HG03139 (cell line): ENCODE measurements at regions not wholly inside any gene's neighbourhood (a gene's known extent, or its start where the extent isn't known, plus 50 kb on each side); places are given as distances from the start of the nearest gene placed in this dataset.

Experiments used
- ATAC-seq: cut with Tn5 transposase; IDR thresholded peaks from one replicate; pipeline ENCODE4 v1.9.1; 2021; ENCODE audit not compliant: unreplicated experiment

DNA sequence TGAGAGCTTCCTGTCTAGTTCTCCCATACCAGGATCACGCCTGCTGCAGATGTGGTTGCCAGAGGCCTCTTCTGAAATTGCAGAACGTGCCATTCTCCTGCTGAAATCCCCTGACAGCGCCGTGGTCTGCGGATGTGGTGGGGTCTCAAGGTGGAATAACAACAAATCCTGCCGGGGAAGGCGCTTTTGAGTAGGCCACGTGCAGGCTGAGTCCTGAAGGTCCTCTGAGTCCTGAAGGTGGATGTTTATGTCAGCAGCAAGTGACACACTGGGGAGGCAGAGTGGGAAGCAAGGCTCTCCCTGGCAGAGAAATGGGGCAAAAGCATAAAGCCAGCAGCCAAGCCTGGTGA lies 241.4 kb downstream of the MYCN start:
- ATAC-seq, result no peak

DNA sequence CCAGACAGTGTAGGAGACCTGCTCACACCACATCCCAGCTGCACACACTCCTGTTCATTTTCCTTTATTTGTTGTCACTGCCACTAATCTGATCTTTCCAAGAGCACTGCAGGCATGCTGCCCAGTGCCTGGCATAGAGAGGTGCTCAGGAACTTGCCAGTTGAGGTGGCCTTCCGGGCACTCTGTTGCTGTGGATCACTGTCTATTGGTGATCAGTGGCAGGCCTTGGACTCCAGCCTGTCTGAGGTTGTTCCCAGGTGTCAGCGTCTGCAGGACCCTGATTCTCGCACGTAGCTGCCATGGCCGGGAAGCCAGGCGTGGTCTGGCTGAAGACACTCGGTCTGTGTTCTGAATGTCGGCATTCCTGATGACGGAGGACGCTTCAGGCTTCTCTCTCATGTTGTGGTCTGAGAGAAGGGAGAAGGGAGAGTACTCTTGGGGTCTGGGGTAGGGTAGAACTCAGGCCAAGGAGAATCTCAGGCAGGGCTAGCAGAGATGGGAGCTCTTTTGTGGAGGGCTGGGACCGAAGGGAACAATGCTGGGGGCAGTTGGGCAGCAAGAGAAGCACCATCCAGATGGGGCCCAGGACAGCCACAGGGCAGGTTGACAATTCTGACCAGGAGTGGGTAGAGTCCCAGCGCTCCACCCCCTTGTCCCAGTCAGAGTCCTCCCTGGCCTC lies 240.9 kb downstream of the MYCN start:
- ATAC-seq, result no peak

DNA sequence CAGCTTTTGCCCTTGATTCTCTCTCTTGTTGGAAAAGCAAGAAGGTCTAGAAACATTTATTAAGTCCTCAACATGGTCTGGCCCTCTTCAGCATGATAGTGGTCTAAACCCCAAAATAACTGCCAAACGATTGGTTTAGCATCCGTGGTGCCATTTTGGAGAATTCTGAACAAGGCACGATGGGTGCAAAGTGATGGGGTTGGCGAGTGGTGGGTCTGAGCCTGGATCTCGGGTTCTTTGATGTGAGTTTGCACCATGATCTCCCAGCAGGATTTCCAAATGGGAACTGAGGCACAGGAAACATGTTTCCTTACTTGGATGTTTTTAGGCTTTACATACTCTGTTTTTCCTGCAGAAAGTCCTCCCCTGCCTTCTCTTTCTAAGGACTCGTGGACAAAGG lies 240.3 kb downstream of the MYCN start:
- no peak for ATAC-seq

DNA sequence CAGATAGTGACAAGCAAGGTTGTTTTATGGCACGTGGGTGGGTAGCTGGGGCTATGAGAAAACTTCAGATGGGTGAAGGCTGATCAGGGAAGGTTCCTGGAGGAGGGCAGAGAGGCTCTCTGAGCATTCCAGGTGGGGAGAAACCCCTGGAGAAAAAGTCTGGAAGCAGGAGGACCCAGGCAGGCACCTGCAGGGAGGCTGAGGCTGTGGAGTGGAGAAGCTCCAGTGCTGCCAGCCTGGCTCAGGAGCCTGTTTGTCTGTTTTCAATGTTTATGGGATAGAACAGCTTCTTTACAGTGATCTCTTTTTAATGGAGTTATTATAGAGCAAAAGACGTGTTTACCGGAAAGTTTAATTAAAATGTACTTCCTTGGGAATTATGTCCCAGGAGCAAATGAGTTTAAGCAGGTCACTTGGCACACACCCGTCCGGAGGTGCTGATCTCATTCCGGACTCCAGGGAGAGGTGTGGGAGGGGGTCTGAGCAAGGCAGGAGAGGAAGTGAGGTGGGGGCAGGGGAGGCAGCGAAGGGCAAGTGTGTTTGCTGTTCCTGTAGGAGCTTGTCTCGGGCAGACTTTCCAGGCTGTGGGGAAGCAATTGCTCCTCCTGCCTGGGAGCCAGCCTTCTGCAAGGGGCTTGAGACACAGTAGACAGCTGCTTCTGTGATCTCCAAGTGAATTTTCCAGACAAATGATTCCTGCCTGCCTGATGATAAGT lies 239.5 kb downstream of the MYCN start:
- no peak for ATAC-seq

DNA sequence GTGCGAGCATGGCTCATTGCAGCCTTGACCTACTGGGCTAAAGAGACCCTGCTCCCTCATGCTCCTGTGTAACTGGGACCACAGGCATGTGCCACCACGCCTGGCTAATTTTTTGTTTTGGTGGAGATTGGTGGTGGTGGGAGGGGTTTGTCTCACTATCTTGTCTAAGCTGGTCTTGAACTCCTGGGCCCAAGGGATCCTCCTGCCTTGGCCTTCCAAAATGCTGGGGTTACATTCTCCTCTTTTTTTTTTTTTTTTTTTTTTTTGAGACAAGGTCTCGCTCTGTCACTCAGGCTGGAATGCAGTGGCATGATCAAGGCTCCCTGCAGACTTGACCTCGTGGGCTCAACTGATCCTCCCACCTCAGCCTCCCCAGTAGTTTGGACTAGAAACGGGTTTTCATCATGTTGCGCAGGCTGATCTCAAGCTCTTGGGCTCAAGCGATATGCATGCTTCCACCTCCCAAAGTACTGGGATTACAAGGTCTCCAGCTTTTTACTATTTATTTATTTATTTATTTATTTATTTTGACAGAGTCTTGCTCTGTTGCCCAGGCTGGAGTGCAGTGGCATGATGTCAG lies 238.3 kb downstream of the MYCN start:
- no peak for ATAC-seq

DNA sequence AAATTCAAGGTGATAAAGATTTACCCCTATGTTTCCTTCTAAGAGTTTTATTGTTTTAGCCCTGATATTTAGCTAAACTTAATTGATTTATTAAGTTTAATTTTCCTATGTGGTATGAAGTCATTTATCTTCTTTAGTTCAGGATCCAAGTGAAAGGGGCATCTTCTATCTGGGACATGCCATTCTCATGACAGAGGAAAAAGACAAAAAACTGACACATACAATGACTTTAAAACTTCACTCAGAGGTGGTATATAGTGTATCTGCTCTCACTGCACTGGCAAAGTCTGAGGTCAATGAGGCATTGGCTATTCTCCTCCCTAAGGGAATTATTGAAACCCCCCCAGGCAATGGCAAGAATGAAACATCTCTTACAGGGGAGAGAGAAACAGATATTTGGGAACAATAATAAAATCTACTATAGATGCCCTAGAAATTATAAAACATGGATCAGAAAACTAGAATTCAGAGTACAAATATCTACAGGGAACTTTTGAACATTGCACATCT lies 237.4 kb downstream of the MYCN start:
- no peak for ATAC-seq

DNA sequence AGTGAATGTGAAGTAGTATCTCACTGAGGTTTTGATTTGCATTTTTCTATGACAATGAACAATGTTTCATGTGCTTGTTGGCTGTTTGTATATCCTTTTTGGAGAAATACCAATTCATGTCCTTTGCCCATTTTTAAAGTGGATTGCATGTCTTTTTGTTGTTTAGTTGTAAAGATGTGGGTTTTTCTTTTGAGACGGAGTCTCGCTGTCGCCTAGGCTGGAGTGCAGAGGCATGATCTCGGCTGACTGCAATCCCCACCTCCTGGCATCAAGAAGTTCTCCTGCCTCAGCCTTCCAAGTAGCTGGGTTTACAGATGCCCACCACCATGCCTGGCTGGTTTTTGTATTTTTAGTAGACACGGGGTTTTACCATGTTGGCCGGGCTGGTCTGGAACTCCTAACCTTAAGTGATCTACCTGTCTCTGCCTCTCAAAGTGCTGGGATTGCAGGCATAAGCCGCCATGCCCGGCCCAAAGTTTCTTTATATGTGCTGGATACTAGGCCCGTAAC lies 236.7 kb downstream of the MYCN start:
- no peak for ATAC-seq

DNA sequence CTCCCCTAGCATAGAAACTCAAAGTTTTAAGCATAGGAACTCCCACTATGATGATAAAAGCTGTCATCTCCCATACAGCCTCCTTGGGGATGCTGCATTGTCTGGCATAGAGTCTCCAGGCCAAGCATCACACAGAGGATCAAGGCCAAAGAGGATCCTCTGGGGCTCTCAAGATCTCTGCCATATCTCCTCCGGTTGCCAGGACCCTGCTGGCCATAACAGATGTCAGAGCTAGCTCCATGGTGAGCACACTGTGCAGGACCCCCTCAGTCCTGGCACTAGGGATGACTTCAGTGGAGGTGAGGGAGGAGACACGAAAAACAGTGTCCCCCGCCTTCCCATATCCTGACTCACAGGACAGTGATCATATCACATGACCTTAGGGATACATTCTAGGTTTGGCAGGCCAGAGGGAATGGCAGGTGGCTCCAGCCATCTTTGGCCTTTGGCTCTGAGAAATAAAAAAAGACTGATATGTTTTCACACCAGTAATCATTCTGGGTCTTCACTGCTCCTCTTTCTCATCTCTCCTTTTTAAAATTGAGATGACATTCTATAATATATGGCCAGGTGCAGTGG lies 235.0 kb downstream of the MYCN start:
- ATAC-seq, result no peak

DNA sequence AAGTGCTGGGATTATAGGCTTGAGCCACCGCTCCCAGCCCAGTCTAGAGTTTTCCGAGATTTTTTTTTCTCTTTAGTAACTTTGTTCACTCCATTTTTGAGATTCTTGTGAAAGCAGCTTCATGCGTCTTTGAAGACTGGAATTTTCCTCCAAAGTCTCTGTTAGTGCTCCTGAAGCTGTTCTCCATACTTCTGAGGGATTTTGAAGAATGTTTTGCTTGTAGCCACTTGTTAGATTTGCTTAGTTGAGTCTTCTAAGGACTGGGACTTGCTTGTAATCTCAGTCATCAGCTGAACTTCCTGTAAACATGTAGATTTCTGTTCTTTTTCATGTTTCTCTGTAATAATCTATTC lies 234.3 kb downstream of the MYCN start:
- ATAC-seq, result no peak

DNA sequence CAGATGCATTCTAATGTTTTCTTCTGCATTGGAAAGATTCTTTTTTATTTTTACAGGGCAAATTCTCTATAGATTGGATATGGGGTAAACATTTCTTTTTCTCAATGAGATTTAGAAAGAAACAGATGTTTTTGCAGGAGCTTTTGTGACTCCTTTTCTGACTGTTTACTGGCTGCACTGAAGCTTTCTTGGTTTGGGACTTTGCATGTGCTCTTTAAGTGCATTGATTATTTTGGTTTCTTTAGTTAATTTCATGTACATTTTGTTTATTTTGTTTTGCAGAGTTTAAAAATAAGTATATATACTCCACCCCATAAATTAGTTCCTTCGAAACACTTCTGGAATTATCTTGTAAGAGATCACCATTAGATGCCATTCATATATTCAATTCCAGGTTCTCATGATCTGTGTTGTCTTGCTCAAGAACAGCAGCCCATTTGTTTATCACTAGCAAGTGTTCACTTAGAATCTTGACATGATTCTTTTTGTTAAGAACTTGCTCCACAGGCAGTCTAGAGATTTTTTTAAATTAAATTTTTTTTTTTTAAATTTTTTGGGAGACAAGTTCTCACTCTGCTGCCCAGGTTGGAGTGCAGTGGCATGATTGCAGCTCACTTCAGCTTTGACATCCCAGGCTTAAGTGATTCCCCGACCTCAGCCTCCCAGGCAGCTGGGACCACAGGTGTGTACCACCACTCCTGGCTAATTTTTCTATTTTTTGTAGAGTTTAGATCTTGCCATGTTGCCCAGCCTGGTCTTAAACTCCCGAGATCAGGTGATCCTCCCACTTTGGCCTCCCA lies 233.7 kb downstream of the MYCN start:
- no peak for ATAC-seq

DNA sequence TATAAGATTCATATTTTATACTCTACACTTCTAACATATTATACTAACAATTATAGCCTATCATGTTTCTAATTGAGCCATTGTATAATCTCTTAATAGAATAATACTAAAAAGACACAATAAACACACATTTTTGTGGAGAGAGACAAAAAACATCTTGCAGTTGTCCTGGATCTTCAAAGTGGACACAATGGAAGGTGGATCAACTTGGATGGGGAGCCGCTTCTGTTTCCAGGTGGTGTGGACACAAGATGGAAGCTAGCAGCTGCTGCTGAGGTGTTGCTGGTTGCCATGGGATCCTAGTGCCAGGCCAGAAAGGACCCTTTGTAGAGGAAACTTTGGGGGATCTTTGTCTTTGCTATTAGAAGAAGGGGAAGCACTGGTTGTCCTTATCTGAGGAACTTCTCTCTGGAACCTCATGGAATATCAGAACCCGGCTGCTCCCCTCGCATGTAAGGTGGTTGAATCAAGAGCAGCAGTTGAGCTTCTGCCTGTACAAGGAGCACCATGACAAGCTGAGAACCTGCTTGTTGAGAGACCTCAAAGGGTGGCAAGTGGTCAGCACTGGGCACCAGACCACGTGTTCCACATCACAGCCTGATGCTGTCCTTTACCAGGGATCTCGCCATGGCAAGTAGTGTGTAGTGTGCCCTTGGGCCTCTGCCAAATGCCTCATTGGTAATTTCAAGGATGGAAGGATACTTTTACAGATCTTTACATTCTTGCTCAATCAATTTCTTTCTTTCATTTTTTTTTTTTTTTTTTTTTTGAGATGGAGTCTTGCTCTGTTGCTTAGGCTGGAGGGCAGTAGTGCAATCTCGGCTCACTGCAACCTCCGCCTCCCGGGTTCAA lies 232.2 kb downstream of the MYCN start:
- ATAC-seq, result no peak

DNA sequence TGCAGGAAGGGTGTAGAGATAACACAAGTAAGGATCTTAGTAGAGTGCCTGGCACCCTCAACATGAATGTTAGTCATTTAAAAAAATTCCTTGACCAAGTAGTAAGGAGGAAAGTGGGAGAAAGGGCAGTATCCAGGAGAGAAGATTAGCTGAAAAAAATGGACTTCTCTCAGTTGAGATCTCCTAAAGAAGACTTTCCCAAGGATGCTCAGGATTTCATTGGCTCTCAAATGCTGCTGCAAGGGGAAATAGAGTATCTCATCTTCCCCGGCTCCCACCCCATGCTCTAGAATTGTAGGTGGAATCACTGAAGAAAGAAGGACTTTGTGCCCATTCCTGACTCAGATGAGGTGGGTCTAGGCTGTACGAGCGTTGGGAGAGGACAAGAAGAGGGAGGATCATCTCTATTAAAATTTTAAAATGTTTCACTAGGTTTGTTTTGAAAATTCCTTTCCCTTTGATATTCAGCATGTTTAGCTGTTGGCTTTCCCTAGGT lies 231.1 kb downstream of the MYCN start:
- no peak for ATAC-seq

DNA sequence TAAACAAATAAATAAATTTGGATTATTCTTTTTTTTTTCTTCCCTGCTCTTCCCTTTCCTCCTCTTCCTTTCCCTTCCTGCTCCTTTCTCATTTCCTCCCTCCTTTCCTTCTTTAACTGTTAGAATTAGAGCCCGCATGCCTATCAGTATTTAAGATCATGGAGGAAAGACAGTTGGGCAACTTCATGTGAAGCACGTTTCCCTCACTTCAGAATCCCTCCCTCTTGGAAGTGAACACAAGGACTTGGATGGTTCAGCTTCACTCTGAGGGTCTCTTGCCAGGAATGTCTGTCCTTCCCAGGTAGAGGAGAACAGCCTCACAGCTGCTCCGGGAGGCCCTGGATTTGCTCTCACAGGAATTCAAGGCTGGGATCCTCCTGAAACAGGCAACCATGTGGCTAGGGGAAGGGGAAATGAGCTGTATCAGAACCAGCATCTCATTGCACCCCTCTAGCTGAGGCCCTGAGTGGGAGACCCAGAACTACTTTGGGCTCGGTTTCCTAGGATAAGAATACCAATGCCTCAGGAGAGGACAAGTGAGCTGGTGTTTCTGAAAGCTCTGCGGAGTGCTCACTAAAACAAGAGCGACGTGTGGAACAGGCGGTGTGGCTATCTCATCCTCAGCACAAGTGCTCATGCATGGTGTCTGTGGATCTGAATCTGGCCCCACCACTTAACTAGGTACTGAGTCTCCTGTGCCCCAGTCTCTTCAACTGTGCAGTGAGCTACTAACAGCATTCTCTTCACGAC lies 230.5 kb downstream of the MYCN start:
- ATAC-seq, result no peak

DNA sequence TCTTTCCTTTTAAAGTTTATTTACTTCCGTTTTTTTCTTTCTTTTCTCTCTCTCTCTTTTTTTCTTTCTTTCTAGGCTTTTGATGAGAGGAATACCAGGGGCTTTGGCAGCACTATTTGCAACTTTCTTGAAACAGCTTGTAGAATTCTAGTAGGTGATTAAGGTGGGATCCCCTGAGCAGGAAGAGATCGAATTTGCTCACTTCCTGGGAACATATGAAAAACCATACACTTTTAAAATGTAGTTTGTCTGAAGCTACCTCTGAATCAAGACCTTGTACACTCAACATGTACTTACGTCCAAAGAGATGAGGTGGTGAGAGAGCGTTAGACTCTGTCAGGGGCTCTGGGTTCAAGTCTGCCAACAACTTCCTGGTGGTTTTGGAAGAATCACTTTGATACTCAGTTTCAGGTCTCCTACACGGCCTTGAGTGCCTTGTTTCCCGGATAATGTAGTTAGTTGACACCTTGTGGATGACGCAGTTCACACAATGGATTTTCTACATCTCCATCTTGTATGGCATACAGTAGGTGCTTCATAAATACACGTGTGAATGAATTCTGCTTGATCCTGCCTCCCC lies 229.1 kb downstream of the MYCN start:
- ATAC-seq, result no peak

DNA sequence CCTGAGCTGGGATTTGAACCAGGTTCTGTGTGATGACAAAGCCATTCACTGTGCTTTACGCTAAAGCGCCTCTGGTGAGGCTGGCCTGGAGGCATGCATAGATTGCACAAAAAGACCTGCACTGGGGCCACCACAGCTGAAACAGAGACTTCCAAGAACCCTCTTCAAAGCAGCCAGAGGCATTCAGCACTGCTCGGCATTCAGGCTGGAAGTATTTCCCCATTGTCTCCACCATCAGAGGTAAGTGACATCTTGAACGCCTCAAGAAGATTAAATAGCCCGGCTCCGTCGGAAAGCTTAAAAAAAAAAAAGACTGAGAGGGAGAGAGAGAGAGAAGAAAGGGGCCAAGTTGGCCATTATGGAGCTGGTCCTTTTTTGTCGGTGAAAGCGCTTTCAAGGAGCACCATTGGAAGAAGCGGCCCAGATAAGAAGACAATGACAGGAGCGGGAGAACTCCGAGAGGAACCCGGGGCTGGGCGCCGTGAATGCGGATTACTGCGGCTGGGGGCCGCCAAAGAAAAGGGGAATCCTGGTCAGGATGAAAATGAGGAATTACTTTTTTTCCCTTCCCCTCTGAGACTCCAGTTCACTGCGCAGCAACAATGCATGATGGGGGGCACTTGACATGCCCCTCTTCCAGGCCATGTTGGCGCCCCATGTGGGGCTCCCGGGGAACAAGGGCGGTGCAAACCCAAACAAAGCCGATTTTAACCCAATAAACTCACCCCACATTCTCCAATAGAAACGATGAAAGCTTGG lies 228.3 kb downstream of the MYCN start:
- no peak for ATAC-seq

DNA sequence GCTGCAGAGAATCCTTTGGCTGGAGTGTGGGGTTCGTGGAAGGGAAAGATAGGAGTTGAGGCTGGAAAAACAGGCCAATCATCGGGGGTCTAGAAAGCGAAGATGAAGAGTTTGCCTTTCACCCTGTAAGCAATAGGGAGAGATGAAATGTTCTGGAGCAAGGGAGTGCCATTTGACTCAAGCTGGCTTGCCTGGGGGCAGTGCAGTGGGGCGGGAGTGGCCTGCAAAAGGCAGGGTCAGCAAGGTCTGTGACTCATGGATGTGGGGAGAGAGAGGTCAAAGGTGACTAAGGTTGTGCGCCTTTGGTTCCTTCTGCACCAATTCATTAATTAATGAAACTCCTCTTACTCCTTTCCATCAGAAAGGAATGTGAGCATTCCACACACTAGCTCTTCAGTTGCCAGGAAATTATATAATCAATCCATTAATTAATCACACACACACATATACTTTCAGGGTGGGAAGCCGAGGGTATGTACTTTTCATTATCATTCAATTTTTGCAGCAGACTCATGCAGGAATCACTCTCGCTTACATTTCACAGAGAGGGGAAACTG lies 227.6 kb downstream of the MYCN start:
- no peak for ATAC-seq

DNA sequence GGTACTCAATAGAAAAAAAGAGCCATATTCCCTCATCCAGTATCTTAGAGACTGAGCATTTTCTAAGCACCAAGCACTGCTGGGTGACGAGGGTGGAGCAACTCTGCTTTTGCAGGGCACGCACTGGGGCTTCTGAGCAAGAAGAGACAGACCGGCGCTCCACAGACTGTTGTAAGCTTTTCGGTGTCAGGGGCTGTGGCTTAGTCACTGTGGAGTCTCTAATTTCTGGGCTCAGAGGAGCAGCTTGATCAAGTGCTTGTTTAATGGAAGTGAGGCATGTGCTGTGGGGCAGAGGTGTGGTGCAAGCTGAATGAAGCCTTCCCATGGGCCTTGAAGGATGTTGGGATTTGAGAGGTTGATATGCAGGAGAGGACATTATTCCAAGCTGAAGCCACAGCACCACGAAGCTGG lies 227.1 kb downstream of the MYCN start:
- no peak for ATAC-seq
